CD4-positive, alpha-beta T cell (primary cell): ENCODE measurements at regions not wholly inside any gene's neighbourhood (a gene's known extent, or its start where the extent isn't known, plus 50 kb on each side); places are given as distances from the start of the nearest gene placed in this dataset.

Source experiments
- ATAC-seq: fragments of 200-7000 bp; cut with Tn5 transposase; one replicate; pipeline ENCODE4 v1.10.0; 2022; ENCODE audit warnings: mild to moderate bottlenecking; ENCODE audit not compliant: poor library complexity
- CTCF ChIA-PET: fragments of 350-600 bp; sonication (Branson Sonifier 250); formaldehyde crosslinking; loops from one replicate; lab custom pipeline; 2021; ENCODE audit warnings: antibody characterized with exemption, inconsistent platforms; lab: Charles Lee
- POLR2A ChIA-PET: fragments of 350-600 bp; sonication (Branson Sonifier 250); formaldehyde crosslinking; loops from one replicate; lab custom pipeline; 2021; ENCODE audit warnings: antibody characterized with exemption, inconsistent platforms; lab: Charles Lee
- DNase-seq, 14 experiments: peaks; one replicate each; pipeline ENCODE4 v3.0.0-alpha.2; 2013 to 2020; ENCODE audit warnings: mixed read lengths in 2 of 14
- H3K27ac ChIP-seq, 2 donors: one replicate each; pipeline versions ENCODE4 v1.5.1 to v1.7.0; 2013; ENCODE audit warnings: low read length in 2 of 2, low read depth in 1 of 2, mild to moderate bottlenecking in 1 of 2
- H3K27me3 ChIP-seq, 2 experiments: 1 replicate in 1 of 2; 2 replicates in 1 of 2; pipeline versions ENCODE4 v1.6.1 to v1.7.0; 2013; ENCODE audit warnings: low read length in 2 of 2, control low read depth in 1 of 2, mild to moderate bottlenecking in 1 of 2, moderate library complexity in 1 of 2; ENCODE audit not compliant: insufficient read depth in 2 of 2, control insufficient read depth in 1 of 2
- H3K36me3 ChIP-seq: one replicate; pipeline ENCODE4 v1.6.1; 2013; ENCODE audit warnings: low read length, control low read depth; ENCODE audit not compliant: insufficient read depth
- H3K4me1 ChIP-seq: one replicate; pipeline ENCODE4 v1.6.1; 2013; ENCODE audit warnings: low read length, control low read depth; ENCODE audit not compliant: insufficient read depth
- H3K4me3 ChIP-seq: one replicate; pipeline ENCODE4 v1.5.1; 2013; ENCODE audit warnings: mild to moderate bottlenecking, low read length, moderate library complexity
- H3K9me3 ChIP-seq, 2 experiments: 1 replicate in 1 of 2; 2 replicates in 1 of 2; pipeline versions ENCODE4 v1.6.1 to v1.7.0; 2013; ENCODE audit warnings: low read length in 2 of 2, mild to moderate bottlenecking in 2 of 2, control low read depth in 1 of 2, moderate library complexity in 1 of 2; ENCODE audit not compliant: control insufficient read depth in 1 of 2, insufficient read depth in 1 of 2
- H3K27ac Mint-ChIP-seq: one replicate; pipeline ENCODE4 v1.8.0; 2020; ENCODE audit warnings: mixed read lengths
- H3K27me3 Mint-ChIP-seq: one replicate; pipeline ENCODE4 v1.8.0; 2021; ENCODE audit warnings: mixed read lengths
- H3K36me3 Mint-ChIP-seq: one replicate; pipeline ENCODE4 v1.8.0; 2021; ENCODE audit warnings: low read depth, mixed read lengths
- H3K4me1 Mint-ChIP-seq: one replicate; pipeline ENCODE4 v1.8.0; 2021; ENCODE audit warnings: low read depth, mixed read lengths
- H3K4me3 Mint-ChIP-seq: one replicate; pipeline ENCODE4 v1.8.0; 2020; ENCODE audit warnings: mild to moderate bottlenecking, mixed read lengths
- H3K9me3 Mint-ChIP-seq: one replicate; pipeline ENCODE4 v1.8.0; 2020; ENCODE audit warnings: mixed read lengths
- intact Hi-C, 2 experiments: fragments of 100-400 bp; cut with DNase I in 1 of 2; cut with micrococcal nuclease in 1 of 2; formaldehyde crosslinking; loops; one replicate each; pipeline versions ENCODE4 v1.15.1 to v1.9.0; 2023 to 2025; cut with DNase I, micrococcal nuclease
- TF ChIP-seq, protein P1 (sequence below): fragments of 200-600 bp; IDR thresholded peaks from one replicate; pipeline ENCODE4 v1.8.0; 2022; ENCODE audit warnings: antibody characterized with exemption, mild to moderate bottlenecking

DNA sequence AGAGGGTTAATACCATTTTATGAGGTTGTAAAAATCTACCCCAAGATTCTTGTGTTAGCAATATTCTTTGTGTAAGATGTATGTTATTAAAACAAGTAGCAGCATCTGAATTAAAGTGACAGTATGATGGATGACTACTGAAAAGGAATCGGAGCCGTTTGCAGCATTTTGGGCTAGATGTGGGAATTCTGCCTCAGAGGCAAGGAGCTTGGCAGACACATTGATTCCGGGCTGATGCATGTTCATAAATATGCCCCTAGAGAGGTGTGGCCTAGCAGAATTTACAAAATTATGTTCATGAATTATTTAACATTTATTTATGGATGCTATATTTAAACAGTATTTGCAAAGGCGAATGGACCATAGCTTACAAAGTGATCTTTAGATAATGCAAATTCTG lies 389.0 kb upstream of the ETAA1 start:
- H3K36me3 Mint-ChIP-seq, result no peaks in the 10 kb centered on the region
- Histone ChIP-seq H3K9me3 (no peaks in the 10 kb centered on the region), H3K4me3 (no peak overlapping the region), H3K27ac (no peak overlapping the region), H3K36me3 (no peaks in the 10 kb centered on the region), H3K27me3 (no peaks in the 10 kb centered on the region), H3K4me1 (no peaks in the 10 kb centered on the region)
- DNase-seq (no peak), ATAC-seq (no peak)
- H3K27ac Mint-ChIP-seq, result no peak overlapping the region
- intact Hi-C loops, result no loop called here
- ChIA-PET CTCF (no interaction called here), POLR2A (no interaction called here)
- no peaks in the 10 kb centered on the region for H3K27me3 Mint-ChIP-seq
- H3K4me3 Mint-ChIP-seq, result no peak overlapping the region
- no peaks in the 10 kb centered on the region for H3K4me1 Mint-ChIP-seq
- H3K9me3 Mint-ChIP-seq, result no peaks in the 10 kb centered on the region
- TF ChIP-seq, protein P1, sequence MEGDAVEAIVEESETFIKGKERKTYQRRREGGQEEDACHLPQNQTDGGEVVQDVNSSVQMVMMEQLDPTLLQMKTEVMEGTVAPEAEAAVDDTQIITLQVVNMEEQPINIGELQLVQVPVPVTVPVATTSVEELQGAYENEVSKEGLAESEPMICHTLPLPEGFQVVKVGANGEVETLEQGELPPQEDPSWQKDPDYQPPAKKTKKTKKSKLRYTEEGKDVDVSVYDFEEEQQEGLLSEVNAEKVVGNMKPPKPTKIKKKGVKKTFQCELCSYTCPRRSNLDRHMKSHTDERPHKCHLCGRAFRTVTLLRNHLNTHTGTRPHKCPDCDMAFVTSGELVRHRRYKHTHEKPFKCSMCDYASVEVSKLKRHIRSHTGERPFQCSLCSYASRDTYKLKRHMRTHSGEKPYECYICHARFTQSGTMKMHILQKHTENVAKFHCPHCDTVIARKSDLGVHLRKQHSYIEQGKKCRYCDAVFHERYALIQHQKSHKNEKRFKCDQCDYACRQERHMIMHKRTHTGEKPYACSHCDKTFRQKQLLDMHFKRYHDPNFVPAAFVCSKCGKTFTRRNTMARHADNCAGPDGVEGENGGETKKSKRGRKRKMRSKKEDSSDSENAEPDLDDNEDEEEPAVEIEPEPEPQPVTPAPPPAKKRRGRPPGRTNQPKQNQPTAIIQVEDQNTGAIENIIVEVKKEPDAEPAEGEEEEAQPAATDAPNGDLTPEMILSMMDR, result no peak

DNA sequence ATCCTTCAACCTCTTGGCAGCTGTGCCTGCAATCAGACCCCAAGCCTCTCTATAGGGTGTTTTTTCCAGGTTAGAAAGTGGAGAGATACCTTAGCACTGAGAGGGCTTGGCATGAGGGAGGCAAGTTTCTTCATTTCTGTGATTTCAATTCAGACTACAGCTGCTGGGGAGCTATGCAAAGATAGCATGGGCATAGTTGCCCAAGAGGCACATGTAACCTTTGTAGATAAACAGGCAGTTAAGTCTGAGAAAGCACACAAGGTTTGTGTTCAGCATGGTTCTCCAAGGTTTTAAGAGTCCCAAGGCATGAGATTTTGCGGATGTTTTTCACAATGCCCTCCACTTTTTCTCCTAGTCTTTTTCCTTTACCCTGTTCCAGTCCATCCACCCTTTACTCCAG lies 385.0 kb upstream of the ETAA1 start:
- H3K4me3 Mint-ChIP-seq, result no peak overlapping the region
- ChIA-PET POLR2A (no interaction called here), CTCF (no interaction called here)
- TF ChIP-seq, protein P1, result no peak
- no peak overlapping the region for H3K27ac Mint-ChIP-seq
- H3K4me3 ChIP-seq, result no peak overlapping the region
- no peak for DNase-seq
- H3K4me1 ChIP-seq, result no peaks in the 10 kb centered on the region
- peaks cover 3% of the 10 kb centered on the region for H3K9me3 Mint-ChIP-seq
- H3K9me3 ChIP-seq, result peaks cover 0 to 5% of the 10 kb centered on the region in 2 experiments
- no peaks in the 10 kb centered on the region for H3K36me3 ChIP-seq
- H3K27me3 Mint-ChIP-seq, result no peaks in the 10 kb centered on the region
- no peaks in the 10 kb centered on the region for H3K36me3 Mint-ChIP-seq
- no peak overlapping the region for H3K27ac ChIP-seq
- ATAC-seq, result no peak
- H3K4me1 Mint-ChIP-seq, result no peaks in the 10 kb centered on the region
- intact Hi-C loops, result no loop called here
- H3K27me3 ChIP-seq, result no peaks in the 10 kb centered on the region

GRCh38 chr2:67013821-67014220 lies 383.3 kb upstream of the ETAA1 start:
- no peak overlapping the region for H3K4me3 Mint-ChIP-seq
- intact Hi-C loops, result no loop called here
- CTCF ChIA-PET, result no interaction called here
- ATAC-seq (no peak), DNase-seq (no peak)
- H3K27ac Mint-ChIP-seq, result no peak overlapping the region
- Histone ChIP-seq H3K27ac (no peak overlapping the region), H3K4me3 (no peak overlapping the region), H3K36me3 (no peaks in the 10 kb centered on the region), H3K9me3 (peaks cover 5% of the 10 kb centered on the region in 2 experiments), H3K27me3 (no peaks in the 10 kb centered on the region), H3K4me1 (no peaks in the 10 kb centered on the region)
- H3K27me3 Mint-ChIP-seq, result no peaks in the 10 kb centered on the region
- H3K36me3 Mint-ChIP-seq, result no peaks in the 10 kb centered on the region
- no peaks in the 10 kb centered on the region for H3K4me1 Mint-ChIP-seq
- H3K9me3 Mint-ChIP-seq, result peaks cover 3% of the 10 kb centered on the region
- TF ChIP-seq, protein P1, result no peak
- POLR2A ChIA-PET, result no interaction called here
